ENCODE measurements at regions not wholly inside any gene's neighbourhood (a gene's known extent, or its start where the extent isn't known, plus 50 kb on each side); places are given as distances from the start of the nearest gene placed in this dataset.

- TF ChIP-seq CTCF (conservative IDR thresholded peaks at IDR 0.05; ENCODE audit: low read depth, low read length) (no peak), POLR2A (IDR thresholded peaks at IDR 0.05; ENCODE audit: low read depth, low read length) (no peak), RAD21 (IDR thresholded peaks at IDR 0.05; ENCODE audit: low read length) (no peak), RFX5 (IDR thresholded peaks at IDR 0.05; ENCODE audit: low read depth, low read length) (no peak)
These were observed 289.4 kb upstream of the SP8 start for GRCh38 chr7:21076054-21076453.
